ENCODE measurements at regions not wholly inside any gene's neighbourhood (a gene's known extent, or its start where the extent isn't known, plus 50 kb on each side); places are given as distances from the start of the nearest gene placed in this dataset.
A peak's percentile ranks its signal among the peaks of the same experiment; 100 is the strongest.
"Not testable (repeated sequence)": the region's sequence is repeated elsewhere in the genome, so short reads cannot be mapped to it uniquely, and the experiment has no call there.

DNA sequence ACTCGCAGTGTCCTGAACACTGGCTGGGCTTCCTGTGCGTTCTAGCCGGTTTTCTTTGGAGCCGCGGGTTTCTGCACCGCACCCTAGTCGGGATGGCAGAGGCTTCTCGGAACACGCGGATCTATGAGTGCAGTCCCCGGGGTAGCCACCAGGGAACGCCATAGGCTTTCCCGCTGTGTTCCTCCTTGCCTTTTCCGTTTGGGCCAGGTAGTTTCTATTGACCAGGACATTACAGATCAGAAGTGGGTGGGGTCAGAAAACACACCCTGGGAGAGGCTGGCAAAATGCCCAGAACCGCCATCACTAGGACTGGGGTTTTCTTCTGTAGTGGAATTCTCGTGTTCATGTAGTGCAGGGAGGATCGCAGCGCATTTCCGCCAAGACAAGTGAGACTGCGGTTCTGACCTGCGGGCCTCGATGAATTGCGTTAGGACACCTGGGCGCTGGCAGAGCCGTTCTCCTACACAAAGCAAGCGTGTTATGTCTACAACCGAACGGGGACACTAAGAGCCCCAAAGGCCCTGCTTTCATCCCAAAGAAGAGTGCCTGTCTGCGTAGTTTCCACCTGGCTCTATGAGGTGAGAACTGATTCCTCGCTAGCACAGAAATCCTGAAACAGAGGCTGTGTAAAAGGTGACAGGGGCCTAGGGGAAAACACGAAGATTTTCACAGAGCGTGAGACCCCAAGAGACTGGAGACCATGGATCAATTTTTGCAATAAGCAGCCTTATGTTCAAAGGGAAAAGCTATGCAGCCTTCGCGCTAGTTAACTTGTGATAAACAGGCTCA is 121.5 kb downstream of the PPIAL4G start:
- WGBS = 11% methylated on average over 34 of the region's 34 CpGs
- peak in 1 of 2 donors; percentile 27 for TF ChIP-seq RAD21 (IDR thresholded peaks at IDR 0.05)
- H3K4me1 ChIP-seq (ENCODE audit: control insufficient read depth in 4 of 4, insufficient read depth in 4 of 4, low read length in 3 of 4); H3K36me3 ChIP-seq (ENCODE audit: control insufficient read depth in 4 of 4, insufficient read depth in 3 of 4, low read depth in 1 of 4, low read length in 3 of 4); H3K9ac ChIP-seq (ENCODE audit: low read depth in 1 of 2, low read length in 2 of 2); H3K27me3 ChIP-seq (ENCODE audit: control insufficient read depth in 4 of 4, insufficient read depth in 4 of 4, low read length in 3 of 4); H3K4me3 ChIP-seq (ENCODE audit: low read depth in 1 of 3, low read length in 3 of 3); H3K9me3 ChIP-seq (ENCODE audit: control insufficient read depth in 4 of 4, low read length in 3 of 4); H3K27ac ChIP-seq (ENCODE audit: low read depth in 1 of 2, low read length in 2 of 2): not testable (repeated sequence)
- DNase-seq (ENCODE audit: low spot score) = peak; percentile 73

DNA sequence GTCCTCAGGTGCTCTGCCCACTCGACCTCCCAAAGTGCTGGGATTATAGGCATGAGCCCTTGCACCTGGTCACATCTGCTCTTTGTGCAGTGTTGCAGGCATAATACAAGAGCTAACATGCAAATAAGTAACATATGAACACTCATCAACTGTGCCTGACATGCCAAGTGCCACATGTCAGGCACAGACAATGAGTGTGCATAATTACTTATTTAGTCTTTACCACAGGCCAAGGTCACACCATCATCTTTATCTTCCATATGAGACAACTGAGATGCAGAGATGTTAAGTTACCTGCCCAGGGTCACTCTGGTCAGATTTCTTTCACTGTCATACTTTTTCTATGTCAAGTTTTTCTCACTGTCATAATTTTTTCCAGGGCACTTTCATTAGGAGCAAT is 126.1 kb downstream of the PPIAL4G start:
- H3K27ac ChIP-seq (ENCODE audit: low read depth in 1 of 2, low read length in 2 of 2) = no peak overlapping the region
- 79% methylated on average over 1 of the region's 1 CpG for WGBS
- H3K9ac ChIP-seq (ENCODE audit: low read depth in 1 of 2, low read length in 2 of 2) = no peak overlapping the region
- TF ChIP-seq TAF1 (conservative IDR thresholded peaks at IDR 0.05) (no peak), RAD21 (IDR thresholded peaks at IDR 0.05) (no peak), YY1 (IDR thresholded peaks at IDR 0.05) (no peak), FOXA1 (IDR thresholded peaks at IDR 0.05) (no peak), HNF4A (conservative IDR thresholded peaks at IDR 0.05) (no peak), RXRA (IDR thresholded peaks at IDR 0.05) (no peak), NR2F2 (IDR thresholded peaks at IDR 0.05) (no peak)
- TF ChIP-seq, protein P1, sequence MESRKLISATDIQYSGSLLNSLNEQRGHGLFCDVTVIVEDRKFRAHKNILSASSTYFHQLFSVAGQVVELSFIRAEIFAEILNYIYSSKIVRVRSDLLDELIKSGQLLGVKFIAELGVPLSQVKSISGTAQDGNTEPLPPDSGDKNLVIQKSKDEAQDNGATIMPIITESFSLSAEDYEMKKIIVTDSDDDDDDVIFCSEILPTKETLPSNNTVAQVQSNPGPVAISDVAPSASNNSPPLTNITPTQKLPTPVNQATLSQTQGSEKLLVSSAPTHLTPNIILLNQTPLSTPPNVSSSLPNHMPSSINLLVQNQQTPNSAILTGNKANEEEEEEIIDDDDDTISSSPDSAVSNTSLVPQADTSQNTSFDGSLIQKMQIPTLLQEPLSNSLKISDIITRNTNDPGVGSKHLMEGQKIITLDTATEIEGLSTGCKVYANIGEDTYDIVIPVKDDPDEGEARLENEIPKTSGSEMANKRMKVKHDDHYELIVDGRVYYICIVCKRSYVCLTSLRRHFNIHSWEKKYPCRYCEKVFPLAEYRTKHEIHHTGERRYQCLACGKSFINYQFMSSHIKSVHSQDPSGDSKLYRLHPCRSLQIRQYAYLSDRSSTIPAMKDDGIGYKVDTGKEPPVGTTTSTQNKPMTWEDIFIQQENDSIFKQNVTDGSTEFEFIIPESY (IDR thresholded peaks at IDR 0.05) = no peak
- TF ChIP-seq, protein P2, sequence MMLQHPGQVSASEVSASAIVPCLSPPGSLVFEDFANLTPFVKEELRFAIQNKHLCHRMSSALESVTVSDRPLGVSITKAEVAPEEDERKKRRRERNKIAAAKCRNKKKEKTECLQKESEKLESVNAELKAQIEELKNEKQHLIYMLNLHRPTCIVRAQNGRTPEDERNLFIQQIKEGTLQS (IDR thresholded peaks at IDR 0.05) = no peak
- TF ChIP-seq, protein P3, sequence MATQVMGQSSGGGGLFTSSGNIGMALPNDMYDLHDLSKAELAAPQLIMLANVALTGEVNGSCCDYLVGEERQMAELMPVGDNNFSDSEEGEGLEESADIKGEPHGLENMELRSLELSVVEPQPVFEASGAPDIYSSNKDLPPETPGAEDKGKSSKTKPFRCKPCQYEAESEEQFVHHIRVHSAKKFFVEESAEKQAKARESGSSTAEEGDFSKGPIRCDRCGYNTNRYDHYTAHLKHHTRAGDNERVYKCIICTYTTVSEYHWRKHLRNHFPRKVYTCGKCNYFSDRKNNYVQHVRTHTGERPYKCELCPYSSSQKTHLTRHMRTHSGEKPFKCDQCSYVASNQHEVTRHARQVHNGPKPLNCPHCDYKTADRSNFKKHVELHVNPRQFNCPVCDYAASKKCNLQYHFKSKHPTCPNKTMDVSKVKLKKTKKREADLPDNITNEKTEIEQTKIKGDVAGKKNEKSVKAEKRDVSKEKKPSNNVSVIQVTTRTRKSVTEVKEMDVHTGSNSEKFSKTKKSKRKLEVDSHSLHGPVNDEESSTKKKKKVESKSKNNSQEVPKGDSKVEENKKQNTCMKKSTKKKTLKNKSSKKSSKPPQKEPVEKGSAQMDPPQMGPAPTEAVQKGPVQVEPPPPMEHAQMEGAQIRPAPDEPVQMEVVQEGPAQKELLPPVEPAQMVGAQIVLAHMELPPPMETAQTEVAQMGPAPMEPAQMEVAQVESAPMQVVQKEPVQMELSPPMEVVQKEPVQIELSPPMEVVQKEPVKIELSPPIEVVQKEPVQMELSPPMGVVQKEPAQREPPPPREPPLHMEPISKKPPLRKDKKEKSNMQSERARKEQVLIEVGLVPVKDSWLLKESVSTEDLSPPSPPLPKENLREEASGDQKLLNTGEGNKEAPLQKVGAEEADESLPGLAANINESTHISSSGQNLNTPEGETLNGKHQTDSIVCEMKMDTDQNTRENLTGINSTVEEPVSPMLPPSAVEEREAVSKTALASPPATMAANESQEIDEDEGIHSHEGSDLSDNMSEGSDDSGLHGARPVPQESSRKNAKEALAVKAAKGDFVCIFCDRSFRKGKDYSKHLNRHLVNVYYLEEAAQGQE (IDR thresholded peaks at IDR 0.05) = no peak
- H3K9me3 ChIP-seq (ENCODE audit: control insufficient read depth in 4 of 4, low read length in 3 of 4) = peaks cover 0 to 9% (median 0%) of the 10 kb centered on the region in 4 donors
- no peaks in the 10 kb centered on the region for H3K36me3 ChIP-seq (ENCODE audit: control insufficient read depth in 4 of 4, insufficient read depth in 3 of 4, low read depth in 1 of 4, low read length in 3 of 4)
- peaks cover 0 to 5% (median 0%) of the 10 kb centered on the region in 4 donors for H3K4me1 ChIP-seq (ENCODE audit: control insufficient read depth in 4 of 4, insufficient read depth in 4 of 4, low read length in 3 of 4)
- DNase-seq (ENCODE audit: low spot score) = no peak
- H3K27me3 ChIP-seq (ENCODE audit: control insufficient read depth in 4 of 4, insufficient read depth in 4 of 4, low read length in 3 of 4) = peaks cover 2 to 15% (median 6%) of the 10 kb centered on the region in 4 donors
- no peak overlapping the region for H3K4me3 ChIP-seq (ENCODE audit: low read depth in 1 of 3, low read length in 3 of 3)

DNA sequence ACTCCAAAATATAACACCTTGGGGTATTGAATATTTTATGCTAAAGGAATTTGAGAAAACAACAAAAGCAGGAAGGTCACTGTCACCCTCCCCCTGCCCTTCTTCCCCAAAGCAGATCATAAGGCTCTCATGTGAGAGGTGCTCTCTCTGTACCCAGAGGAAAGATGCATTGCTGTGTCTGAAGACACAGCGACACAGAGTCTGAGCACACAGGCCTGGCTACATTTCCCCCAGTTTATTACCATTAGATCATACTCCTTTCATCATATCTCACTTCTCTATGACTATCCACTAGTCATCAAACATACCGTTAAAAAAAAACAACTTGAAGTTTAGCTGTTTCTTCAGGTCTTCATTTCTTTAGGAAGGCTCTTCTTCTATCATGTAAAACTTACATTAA is 127.1 kb downstream of the PPIAL4G start:
- Histone ChIP-seq H3K9me3 (ENCODE audit: control insufficient read depth in 4 of 4, low read length in 3 of 4) (peaks cover 0 to 7% (median 0%) of the 10 kb centered on the region in 4 donors), H3K27me3 (ENCODE audit: control insufficient read depth in 4 of 4, insufficient read depth in 4 of 4, low read length in 3 of 4) (peaks cover 2 to 15% (median 5%) of the 10 kb centered on the region in 4 donors), H3K36me3 (ENCODE audit: control insufficient read depth in 4 of 4, insufficient read depth in 3 of 4, low read depth in 1 of 4, low read length in 3 of 4) (no peaks in the 10 kb centered on the region), H3K27ac (ENCODE audit: low read depth in 1 of 2, low read length in 2 of 2) (no peak overlapping the region), H3K4me1 (ENCODE audit: control insufficient read depth in 4 of 4, insufficient read depth in 4 of 4, low read length in 3 of 4) (peaks cover 0 to 5% (median 0%) of the 10 kb centered on the region in 4 donors), H3K4me3 (ENCODE audit: low read depth in 1 of 3, low read length in 3 of 3) (no peak overlapping the region), H3K9ac (ENCODE audit: low read depth in 1 of 2, low read length in 2 of 2) (no peak overlapping the region)
- TF ChIP-seq EGR1 (IDR thresholded peaks at IDR 0.05; ENCODE audit: low read depth in 2 of 2) (no peak), YY1 (IDR thresholded peaks at IDR 0.05) (no peak), NR2F2 (IDR thresholded peaks at IDR 0.05) (no peak)
- TF ChIP-seq, protein P4, sequence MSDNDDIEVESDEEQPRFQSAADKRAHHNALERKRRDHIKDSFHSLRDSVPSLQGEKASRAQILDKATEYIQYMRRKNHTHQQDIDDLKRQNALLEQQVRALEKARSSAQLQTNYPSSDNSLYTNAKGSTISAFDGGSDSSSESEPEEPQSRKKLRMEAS (IDR thresholded peaks at IDR 0.05) = no peak
- TF ChIP-seq, protein P2 (IDR thresholded peaks at IDR 0.05) = no peak
- WGBS = 89% methylated on average over 2 of the region's 2 CpGs
- DNase-seq (ENCODE audit: low spot score) = no peak

Data from liver (tissue), 7 donors.